Epithelial cell of esophagus (primary cell): ENCODE measurements at regions not wholly inside any gene's neighbourhood (a gene's known extent, or its start where the extent isn't known, plus 50 kb on each side); places are given as distances from the start of the nearest gene placed in this dataset.

Experiments
- DNase-seq: peaks from one replicate; pipeline ENCODE4 v3.0.0; 2010; ENCODE audit warnings: low read depth
- H3K4me3 ChIP-seq: 2 replicates; pipeline ENCODE4 v1.5.1; 2011; ENCODE audit warnings: mild to moderate bottlenecking, low read length, control low read depth
- CTCF ChIP-seq: IDR thresholded peaks from 2 replicates; pipeline ENCODE4 v1.5.1; 2011; ENCODE audit warnings: low read depth, mild to moderate bottlenecking, low read length, control low read depth, inconsistent platforms; ENCODE audit not compliant: insufficient read depth; ENCODE audit errors: missing control alignments

DNA sequence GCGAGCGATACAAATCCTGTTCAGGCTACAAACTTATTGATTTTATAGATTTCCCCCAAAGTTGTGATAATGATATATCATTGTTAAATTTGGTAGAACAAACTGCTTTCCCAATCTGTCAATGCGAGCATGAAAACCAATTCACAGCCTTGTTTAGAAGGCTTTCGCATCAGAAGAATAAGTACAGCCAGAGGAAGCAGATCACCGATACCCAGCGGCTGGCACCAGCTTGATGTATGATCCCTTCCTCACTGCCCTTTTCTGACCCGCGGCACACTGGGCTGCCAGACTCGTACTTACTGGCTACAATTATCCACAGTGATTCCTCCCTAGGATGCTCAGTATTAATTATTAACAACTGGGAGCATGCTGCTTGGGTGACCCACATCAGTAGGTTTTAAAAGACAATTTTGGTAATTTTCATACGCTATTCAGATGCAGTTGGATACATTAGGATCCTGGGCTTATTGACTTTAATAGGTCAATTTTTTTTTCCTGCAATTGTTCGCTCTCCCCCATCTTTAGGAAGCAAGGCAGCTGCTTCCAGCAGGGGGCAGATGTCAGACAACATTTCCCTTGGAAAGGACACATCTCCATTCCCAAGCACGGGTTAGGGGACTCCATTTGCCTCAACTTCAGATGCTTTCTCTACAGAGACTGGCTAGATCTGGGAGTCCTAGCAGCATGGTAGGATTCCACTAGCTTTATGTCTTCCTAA is 582.7 kb upstream of the PSMD7 start:
- peak; percentile 54 for TF ChIP-seq CTCF
- H3K4me3 ChIP-seq, result no peak overlapping the region
- DNase-seq, result peak; percentile 47

GRCh38 chr16:73713251-73713650 is 583.4 kb upstream of the PSMD7 start:
- no peak overlapping the region for H3K4me3 ChIP-seq
- DNase-seq, result no peak
- TF ChIP-seq CTCF, result no peak

DNA sequence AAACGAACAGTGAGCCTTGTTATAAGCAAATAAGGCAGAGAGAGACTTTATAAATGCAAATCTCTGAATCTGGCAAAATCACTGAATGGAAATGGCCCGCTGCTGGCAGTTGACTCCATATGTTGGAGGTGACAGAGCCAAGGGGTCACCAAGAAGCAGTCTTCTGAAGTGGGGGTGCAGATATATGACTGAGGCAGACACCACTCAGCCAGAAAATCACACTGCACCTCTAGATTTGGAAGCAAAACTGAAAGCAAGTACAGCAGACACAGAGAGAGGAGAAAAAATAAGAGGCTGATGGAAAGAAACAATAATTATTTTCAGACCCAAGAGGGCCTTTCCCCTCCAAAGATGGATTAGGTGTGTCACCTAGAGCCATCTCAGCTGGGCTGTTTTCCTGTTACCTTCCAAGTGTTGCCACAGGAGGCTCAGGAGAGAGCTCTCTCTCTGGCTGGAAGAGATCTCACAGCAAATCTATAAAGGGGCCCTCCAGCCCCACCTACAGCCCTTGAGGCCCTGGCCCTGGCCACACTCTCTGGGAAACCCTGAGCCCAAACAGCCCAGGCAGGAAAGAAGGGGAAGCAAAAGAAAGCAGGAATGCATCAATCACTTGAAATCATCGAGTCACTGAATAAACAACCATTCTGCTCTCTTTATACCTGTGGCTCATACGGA is 585.1 kb upstream of the PSMD7 start:
- no peak for DNase-seq
- no peak overlapping the region for H3K4me3 ChIP-seq
- no peak for TF ChIP-seq CTCF

GRCh38 chr16:73710526-73710925 is 586.1 kb upstream of the PSMD7 start:
- TF ChIP-seq CTCF, result no peak
- no peak for DNase-seq
- no peak overlapping the region for H3K4me3 ChIP-seq

DNA sequence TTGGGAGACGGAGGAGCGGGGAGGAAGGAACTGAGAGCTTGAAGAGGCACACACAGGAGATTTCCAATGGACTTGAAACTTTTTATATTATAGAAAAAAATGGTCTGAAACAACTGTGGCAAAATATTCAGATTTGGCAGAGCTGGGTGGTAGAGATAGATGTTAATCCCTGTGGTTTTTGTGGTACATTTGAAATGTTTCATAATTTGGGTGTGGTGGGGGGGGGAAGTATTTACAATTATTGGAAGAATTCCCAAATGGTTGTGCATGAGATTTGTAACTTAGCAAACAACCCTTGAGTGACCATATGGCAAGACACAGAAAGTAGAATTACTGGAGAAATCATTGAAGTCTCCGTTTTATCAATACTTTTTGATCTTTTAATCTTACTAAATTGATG is 588.8 kb upstream of the PSMD7 start:
- no peak overlapping the region for H3K4me3 ChIP-seq
- no peak for DNase-seq
- no peak for TF ChIP-seq CTCF

DNA sequence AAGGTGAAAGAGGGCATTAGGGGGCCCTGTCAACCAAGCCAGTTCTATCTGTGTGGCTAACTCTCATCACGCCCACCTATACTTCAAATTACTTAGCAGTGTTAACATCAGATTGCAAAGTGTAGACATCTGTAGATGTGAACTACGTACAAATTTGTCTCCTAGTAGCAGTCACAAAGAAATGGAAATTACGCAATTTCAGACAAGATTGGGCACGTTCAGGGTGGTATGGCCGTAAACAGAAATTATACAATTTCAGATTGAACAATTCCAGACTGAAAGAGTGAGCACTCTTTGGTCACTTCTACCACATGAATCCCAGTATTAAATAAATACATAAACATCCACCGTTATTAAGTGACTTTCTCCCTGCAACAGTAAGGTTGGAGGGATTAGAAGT is 592.7 kb upstream of the PSMD7 start:
- H3K4me3 ChIP-seq, result no peak overlapping the region
- peak; percentile 50 for DNase-seq
- TF ChIP-seq CTCF, result no peak

GRCh38 chr16:73697336-73697735 is 599.3 kb upstream of the PSMD7 start:
- no peak overlapping the region for H3K4me3 ChIP-seq
- no peak for TF ChIP-seq CTCF

More at GRCh38 chr16:73697336-73697735, 599.3 kb upstream of the PSMD7 start:
- peak; percentile 88 for DNase-seq
